ENCODE measurements at regions not wholly inside any gene's neighbourhood (a gene's known extent, or its start where the extent isn't known, plus 50 kb on each side); places are given as distances from the start of the nearest gene placed in this dataset.

DNA sequence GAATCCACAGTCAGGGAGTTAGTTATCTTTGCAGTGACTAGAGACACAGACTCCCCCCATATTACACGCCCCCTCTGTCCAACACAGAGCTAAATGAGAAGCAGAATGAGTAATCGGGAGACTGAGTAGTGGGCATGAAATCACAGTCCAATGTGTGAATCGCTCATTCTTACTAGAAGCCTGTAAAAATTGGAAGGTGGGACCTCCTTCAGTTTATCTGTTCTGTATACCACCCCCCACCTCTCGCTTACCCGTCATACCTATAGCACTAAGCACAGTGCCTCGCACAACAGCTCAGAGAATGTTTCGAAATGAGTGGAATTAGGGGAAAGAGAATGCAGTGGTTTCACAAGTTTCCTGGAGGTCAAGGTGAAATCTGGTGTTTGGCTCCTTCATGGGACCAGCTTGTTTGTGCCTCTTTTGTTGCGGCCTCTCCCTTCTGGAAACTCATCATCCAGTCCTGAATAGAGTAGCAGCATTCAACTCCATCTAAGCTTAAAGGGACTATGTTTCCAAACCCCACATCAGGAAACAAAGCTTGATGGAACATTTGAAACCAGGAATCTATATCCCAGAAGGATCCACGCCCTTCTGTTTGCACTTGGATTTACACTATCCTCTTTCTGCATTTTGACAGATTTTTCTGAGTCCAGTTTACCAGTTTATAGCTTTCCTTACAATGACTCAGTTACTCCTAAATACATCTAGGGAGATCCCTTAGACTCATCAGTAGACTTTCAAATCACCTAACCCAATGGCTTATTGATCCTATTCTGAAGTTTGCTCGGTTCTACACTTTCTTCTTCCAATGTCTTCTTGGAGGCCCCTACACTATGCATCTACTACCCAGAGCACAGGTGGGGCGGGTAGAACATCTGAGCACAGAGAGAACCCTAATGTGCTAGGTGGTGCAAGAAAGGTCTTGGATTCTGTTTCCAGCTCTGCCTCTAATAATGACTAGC is 59.2 kb upstream of the PIM1 start:
- no peak overlapping the region for H3K27ac Mint-ChIP-seq
- Histone ChIP-seq H3K9ac (ENCODE audit: low read length) (no peak overlapping the region), H2AFZ (ENCODE audit: insufficient read depth, low read depth, low read length, poor library complexity, severe bottlenecking) (no peak overlapping the region), H4K20me1 (ENCODE audit: control insufficient read depth, insufficient read depth, low read length, poor library complexity, severe bottlenecking) (no peaks in the 10 kb centered on the region), H3K27me3 (replicated peaks in 1 of 4; ENCODE audit: control extremely low read depth in 1 of 4, control insufficient read depth in 3 of 4, insufficient read depth in 4 of 4, low read length in 3 of 4) (no peaks in the 10 kb centered on the region), H3K4me3 (ENCODE audit: control extremely low read depth in 1 of 5, extremely low read depth in 1 of 5, insufficient read depth in 1 of 5, low read depth in 2 of 5, low read length in 4 of 5) (no peak overlapping the region), H3K4me2 (replicated peaks; ENCODE audit: low read depth, low read length, poor library complexity, severe bottlenecking) (no peak overlapping the region), H3K79me2 (ENCODE audit: control insufficient read depth, insufficient read depth, low read length) (no peaks in the 10 kb centered on the region), H3K27ac (ENCODE audit: low read length in 2 of 2) (no peak overlapping the region), H3K4me1 (ENCODE audit: control insufficient read depth in 2 of 2, insufficient read depth in 2 of 2, low read length in 2 of 2) (no peaks in the 10 kb centered on the region), H3K36me3 (replicated peaks in 1 of 2; ENCODE audit: control extremely low read depth in 1 of 2, control insufficient read depth in 1 of 2, extremely low read depth in 1 of 2, insufficient read depth in 2 of 2, low read length in 1 of 2) (no peaks in the 10 kb centered on the region), H3K9me3 (ENCODE audit: control extremely low read depth in 1 of 3, control insufficient read depth in 2 of 3, insufficient read depth in 1 of 3, low read length in 2 of 3) (no peaks in the 10 kb centered on the region)
- DNase-seq = no peak
- POLR2A ChIA-PET = interaction anchor here (0.6 to 1.0 kb wide), 2 partner anchors 8 to 1569 kb away, joined by 3 read pairs; no protein-coding TSS in a partner anchor
- H3K4me1 Mint-ChIP-seq = no peaks in the 10 kb centered on the region
- WGBS (ENCODE audit: insufficient coverage) = 54% methylated on average over 3 of the region's 11 CpGs
- ATAC-seq (ENCODE audit: low read depth) = no peak
- intact Hi-C loops (cut with micrococcal nuclease) = no loop called here
- H3K4me3 Mint-ChIP-seq = no peak overlapping the region
- H3K9me3 Mint-ChIP-seq (ENCODE audit: insufficient read depth) = no peaks in the 10 kb centered on the region
- H3K27me3 Mint-ChIP-seq = no peaks in the 10 kb centered on the region
- no peak for TF ChIP-seq EZH2 (IDR thresholded peaks at IDR 0.05; ENCODE audit: borderline replicate concordance, insufficient read depth, low read depth, low read length, poor library complexity, severe bottlenecking)
- TF ChIP-seq, protein P1, sequence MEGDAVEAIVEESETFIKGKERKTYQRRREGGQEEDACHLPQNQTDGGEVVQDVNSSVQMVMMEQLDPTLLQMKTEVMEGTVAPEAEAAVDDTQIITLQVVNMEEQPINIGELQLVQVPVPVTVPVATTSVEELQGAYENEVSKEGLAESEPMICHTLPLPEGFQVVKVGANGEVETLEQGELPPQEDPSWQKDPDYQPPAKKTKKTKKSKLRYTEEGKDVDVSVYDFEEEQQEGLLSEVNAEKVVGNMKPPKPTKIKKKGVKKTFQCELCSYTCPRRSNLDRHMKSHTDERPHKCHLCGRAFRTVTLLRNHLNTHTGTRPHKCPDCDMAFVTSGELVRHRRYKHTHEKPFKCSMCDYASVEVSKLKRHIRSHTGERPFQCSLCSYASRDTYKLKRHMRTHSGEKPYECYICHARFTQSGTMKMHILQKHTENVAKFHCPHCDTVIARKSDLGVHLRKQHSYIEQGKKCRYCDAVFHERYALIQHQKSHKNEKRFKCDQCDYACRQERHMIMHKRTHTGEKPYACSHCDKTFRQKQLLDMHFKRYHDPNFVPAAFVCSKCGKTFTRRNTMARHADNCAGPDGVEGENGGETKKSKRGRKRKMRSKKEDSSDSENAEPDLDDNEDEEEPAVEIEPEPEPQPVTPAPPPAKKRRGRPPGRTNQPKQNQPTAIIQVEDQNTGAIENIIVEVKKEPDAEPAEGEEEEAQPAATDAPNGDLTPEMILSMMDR (IDR thresholded peaks at IDR 0.05) = no peak
- CTCF ChIA-PET = interaction anchor here (1.1 to 1.2 kb wide), 2 partner anchors 60 to 81 kb away, joined by 3 read pairs; no protein-coding TSS in a partner anchor

DNA sequence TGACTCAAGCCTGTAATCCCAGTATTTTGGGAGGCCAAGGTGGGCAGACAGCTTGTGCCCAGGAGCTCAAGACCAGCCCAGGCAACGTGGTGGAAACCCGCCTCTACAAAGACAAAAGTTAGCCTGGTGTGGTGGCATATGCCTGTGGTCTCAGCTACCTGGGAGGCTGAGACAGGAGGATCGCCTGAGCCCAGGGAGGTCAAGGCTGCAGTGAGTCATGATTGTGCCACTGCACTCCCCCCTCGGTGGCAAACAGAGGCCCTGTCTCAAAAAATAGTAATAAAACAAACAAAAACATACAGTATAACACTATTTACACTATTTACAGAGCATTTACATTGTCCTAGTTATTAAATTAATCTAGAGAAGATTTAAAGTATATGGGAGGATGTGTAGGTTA is 56.0 kb upstream of the PIM1 start:
- H3K4me2 ChIP-seq (replicated peaks; ENCODE audit: low read depth, low read length, poor library complexity, severe bottlenecking) = no peak overlapping the region
- no peak overlapping the region for H3K27ac Mint-ChIP-seq
- ATAC-seq (ENCODE audit: low read depth) = no peak
- no peaks in the 10 kb centered on the region for H3K9me3 Mint-ChIP-seq (ENCODE audit: insufficient read depth)
- CTCF ChIA-PET = no interaction called here
- TF ChIP-seq, protein P1 (IDR thresholded peaks at IDR 0.05) = no peak
- no peak for TF ChIP-seq EZH2 (IDR thresholded peaks at IDR 0.05; ENCODE audit: borderline replicate concordance, insufficient read depth, low read depth, low read length, poor library complexity, severe bottlenecking)
- no peaks in the 10 kb centered on the region for H3K4me1 Mint-ChIP-seq
- POLR2A ChIA-PET = interaction anchor here (0.8 kb wide), 1 partner anchor 15 kb away, joined by 3 read pairs; no protein-coding TSS in a partner anchor
- no peaks in the 10 kb centered on the region for H3K4me1 ChIP-seq (ENCODE audit: control insufficient read depth in 2 of 2, insufficient read depth in 2 of 2, low read length in 2 of 2)
- no peaks in the 10 kb centered on the region for H3K36me3 ChIP-seq (replicated peaks in 1 of 2; ENCODE audit: control extremely low read depth in 1 of 2, control insufficient read depth in 1 of 2, extremely low read depth in 1 of 2, insufficient read depth in 2 of 2, low read length in 1 of 2)
- no peak overlapping the region for H2AFZ ChIP-seq (ENCODE audit: insufficient read depth, low read depth, low read length, poor library complexity, severe bottlenecking)
- H3K79me2 ChIP-seq (ENCODE audit: control insufficient read depth, insufficient read depth, low read length) = no peaks in the 10 kb centered on the region
- intact Hi-C loops (cut with micrococcal nuclease) = no loop called here
- H3K27me3 ChIP-seq (replicated peaks in 1 of 4; ENCODE audit: control extremely low read depth in 1 of 4, control insufficient read depth in 3 of 4, insufficient read depth in 4 of 4, low read length in 3 of 4) = no peaks in the 10 kb centered on the region
- H3K9me3 ChIP-seq (ENCODE audit: control extremely low read depth in 1 of 3, control insufficient read depth in 2 of 3, insufficient read depth in 1 of 3, low read length in 2 of 3) = no peaks in the 10 kb centered on the region
- H4K20me1 ChIP-seq (ENCODE audit: control insufficient read depth, insufficient read depth, low read length, poor library complexity, severe bottlenecking) = no peaks in the 10 kb centered on the region
- H3K9ac ChIP-seq (ENCODE audit: low read length) = no peak overlapping the region
- no peaks in the 10 kb centered on the region for H3K27me3 Mint-ChIP-seq
- H3K4me3 Mint-ChIP-seq = no peak overlapping the region
- H3K27ac ChIP-seq (ENCODE audit: low read length in 2 of 2) = no peak overlapping the region
- DNase-seq = no peak
- 96% methylated on average over 3 of the region's 4 CpGs for WGBS (ENCODE audit: insufficient coverage)
- H3K4me3 ChIP-seq (ENCODE audit: control extremely low read depth in 1 of 5, extremely low read depth in 1 of 5, insufficient read depth in 1 of 5, low read depth in 2 of 5, low read length in 4 of 5) = no peak overlapping the region

All from B cell (primary cell).